NCI-H748 (cell line): ENCODE measurements at regions not wholly inside any gene's neighbourhood (a gene's known extent, or its start where the extent isn't known, plus 50 kb on each side); places are given as distances from the start of the nearest gene placed in this dataset.

Source experiments
- DNase-seq: peaks from one replicate; lab custom pipeline; 2025; ENCODE audit not compliant: unreplicated experiment; lab: John Stamatoyannopoulos, UW

DNA sequence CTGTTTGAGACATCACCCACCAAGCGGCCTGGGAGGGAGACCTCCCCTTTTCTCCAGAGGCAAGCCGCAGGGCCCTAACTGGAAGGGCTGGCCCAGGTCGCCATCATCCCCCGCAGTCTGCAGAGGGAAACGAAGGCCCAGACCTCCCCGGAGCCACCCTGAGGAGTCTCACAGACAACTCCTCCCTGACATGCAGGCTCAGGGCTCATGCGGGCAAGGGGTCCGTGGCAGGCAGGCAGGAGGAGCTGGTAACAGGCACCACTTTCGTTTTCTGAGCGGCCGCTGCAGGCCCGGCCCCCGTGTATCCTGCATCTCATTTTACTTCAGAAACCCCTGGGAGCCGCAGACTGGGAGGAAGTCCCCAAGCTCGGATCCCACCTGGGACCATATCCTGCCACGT lies 192.0 kb upstream of the PPP1R26 start:
- no peak for DNase-seq

- no peak for DNase-seq
These were observed 191.5 kb upstream of the PPP1R26 start for GRCh38 chr9:135288054-135288453.

DNA sequence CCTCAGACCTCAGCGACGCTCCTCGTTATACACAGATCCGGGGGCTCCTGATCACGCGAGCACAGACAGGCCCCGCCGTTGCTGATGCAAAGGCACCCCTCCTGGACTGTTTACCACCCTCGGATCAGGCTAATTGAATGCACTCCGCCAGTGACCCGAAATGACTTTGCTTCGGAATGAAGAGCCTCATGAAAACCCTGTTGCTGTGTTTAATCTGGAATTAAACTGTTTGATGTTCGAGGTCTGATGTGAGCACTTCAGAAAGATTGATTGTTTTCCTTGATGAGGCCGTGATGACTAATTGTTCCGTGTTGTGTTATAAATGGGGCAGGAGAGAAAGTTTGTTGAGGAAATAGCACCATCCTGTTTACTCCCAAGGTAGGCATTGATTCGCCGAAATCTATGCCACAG lies 190.5 kb upstream of the PPP1R26 start:
- no peak for DNase-seq

DNA sequence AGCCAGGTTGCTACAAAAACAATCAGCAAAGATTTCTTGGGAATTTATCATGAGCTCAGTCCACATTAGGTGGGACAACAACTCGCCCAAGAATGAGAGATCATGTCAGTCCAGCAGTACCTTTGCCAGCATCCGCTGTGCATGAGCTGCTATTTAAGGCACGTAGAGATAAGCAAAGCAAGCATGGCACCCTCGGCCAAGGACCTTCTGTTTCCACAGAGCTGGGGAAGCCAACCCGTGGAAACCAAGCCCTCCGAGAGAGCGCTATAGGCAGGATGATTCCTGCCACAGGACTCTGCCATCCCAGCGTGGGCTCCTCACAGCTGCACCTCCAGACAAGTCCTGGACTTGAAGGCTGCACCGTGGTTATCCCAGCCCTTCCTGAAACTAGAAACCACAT lies 189.5 kb upstream of the PPP1R26 start:
- no peak for DNase-seq

GRCh38 chr9:135290566-135290965 lies 189.0 kb upstream of the PPP1R26 start:
- no peak for DNase-seq

GRCh38 chr9:135291165-135291564 lies 188.4 kb upstream of the PPP1R26 start:
- DNase-seq, result no peak

DNA sequence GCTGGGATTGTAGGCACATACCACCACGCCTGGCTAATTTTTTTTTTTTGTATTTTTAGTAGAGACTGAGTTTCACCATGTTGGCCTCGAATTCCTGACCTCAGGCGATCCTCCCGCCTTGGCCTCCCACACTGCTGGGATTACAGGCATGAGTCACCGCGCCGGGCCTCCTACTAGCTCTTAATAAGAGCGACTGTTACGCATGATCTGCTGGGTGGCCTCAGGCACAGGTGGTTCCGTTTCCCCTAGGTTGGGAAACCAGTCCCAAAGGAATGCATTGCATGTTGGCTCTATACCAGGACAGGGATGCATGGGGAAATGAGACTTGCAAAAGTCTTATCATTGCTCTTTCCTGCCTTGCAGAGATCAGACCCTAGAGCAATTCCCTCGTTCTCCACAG lies 184.7 kb upstream of the PPP1R26 start:
- DNase-seq, result no peak

DNA sequence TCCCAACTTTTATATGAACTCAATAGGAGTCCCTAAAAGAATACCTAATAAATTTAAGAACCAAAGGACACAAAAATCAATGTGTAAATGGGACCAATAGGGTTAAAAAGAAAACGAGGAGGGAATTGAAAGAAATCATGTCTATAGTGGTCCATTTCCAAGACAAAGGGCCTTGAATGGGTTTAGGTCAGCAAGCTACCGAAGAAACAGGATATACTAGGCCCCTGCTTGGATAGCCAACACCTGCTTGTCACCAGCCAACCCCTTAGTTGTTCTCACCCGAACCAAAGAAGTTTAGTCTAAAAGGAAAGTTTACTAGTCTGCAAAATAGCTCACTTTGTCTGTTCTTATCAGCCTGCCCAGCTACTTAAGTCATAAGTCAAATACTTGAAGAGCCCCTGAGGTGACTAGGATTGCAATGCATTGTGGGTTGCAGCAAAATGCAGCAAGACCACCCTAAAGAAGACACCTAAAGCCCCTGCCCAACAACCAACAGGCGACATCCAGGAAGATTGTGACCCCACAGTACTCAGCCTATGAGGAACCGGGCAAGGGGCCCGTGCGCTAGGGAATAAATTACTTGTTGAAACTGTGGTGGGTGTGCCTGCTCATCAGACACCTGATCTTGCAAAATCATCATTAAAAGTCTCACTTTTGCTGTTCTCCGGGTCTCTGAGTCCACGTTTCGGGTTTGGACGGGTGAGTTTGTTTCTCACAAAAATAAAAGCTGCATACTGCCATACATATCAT lies 183.9 kb upstream of the PPP1R26 start:
- DNase-seq, result no peak

GRCh38 chr9:135296735-135297455 lies 182.7 kb upstream of the PPP1R26 start:
- DNase-seq, result no peak

DNA sequence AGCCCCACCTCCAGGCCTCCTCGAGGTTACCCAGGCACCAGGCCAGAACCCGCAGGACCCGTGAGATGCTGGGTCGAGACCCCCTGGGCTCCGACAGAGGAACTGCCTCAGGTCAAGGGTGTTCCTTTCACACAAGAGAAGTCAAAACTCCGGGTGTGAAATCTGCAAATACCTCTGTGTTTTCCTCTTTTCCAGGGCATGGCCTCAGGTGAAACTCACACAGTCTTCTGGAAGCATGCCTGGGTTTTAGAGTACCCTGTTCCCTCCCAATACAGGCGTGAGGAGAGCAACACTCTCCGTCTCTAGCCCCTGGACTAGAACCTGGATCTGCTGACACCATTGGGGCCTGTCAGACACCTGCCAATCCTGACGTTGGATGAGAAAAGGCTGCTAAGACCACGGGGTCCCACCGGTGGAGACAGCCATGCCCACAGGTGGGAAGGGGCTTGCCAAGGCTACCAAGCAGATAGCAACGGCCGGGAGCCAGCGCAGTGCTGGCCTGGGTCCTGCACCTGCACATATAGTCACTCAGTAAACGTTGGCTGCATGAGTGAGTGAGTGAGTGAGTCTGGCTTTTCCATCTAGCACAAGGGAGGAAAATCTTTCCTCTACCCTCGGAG lies 182.0 kb upstream of the PPP1R26 start:
- DNase-seq, result no peak

GRCh38 chr9:135299239-135299590 lies 180.4 kb upstream of the PPP1R26 start:
- no peak for DNase-seq

DNA sequence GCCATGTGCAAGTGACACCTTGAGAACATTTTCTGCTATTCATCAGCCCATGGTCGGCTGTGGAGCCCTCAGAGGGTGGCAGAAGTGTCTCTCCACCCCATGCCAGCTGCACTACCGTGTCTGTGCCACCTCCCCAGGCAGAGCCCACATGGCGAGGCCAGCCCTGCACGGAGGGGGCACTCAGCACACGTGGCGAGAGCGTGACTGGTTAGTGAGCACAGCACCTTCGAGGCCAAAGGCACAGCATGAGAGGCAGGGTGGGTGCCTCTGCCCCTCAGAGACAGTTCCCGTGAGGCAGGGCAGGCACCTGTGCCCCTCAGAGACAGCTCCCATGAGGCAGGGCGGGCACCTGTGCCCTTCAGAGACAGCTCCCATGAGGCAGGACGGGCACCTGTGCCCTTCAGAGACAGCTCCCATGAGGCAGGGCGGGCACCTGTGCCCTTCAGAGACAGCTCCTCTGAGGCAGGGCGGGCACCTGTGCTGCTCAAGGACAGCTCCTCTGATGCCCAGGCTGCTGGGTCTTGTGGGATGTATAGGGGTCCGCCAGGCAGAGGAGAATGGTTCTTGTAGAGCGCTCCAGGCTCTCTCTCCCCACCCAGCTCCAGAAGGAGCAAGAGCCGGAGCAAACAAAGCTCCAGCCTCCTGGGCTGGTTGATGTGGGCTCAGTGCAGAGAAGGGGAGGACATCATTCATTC lies 179.8 kb upstream of the PPP1R26 start:
- no peak for DNase-seq

GRCh38 chr9:135300346-135301141 lies 179.0 kb upstream of the PPP1R26 start:
- DNase-seq, result no peak

GRCh38 chr9:135301271-135302263 lies 178.0 kb upstream of the PPP1R26 start:
- no peak for DNase-seq

- no peak for DNase-seq
These were observed 177.0 kb upstream of the PPP1R26 start for GRCh38 chr9:135302329-135303279.

DNA sequence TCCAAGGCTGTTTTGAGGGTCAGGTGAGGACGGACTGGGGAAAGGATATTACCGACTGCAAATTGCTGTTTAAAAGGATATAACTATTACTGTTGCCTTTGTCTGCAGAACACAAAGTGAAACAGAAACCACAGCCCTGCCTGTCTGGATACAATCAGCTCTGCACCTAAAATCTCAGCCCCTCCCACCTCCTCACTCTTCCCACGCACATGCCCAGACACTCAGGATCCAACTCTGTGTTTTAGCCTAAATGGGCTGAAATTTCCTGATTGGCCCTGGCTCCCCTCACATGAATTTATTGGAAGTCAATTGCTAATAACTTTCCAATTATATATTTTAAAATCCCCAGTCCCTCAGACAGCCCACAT lies 176.3 kb upstream of the PPP1R26 start:
- DNase-seq, result no peak

DNA sequence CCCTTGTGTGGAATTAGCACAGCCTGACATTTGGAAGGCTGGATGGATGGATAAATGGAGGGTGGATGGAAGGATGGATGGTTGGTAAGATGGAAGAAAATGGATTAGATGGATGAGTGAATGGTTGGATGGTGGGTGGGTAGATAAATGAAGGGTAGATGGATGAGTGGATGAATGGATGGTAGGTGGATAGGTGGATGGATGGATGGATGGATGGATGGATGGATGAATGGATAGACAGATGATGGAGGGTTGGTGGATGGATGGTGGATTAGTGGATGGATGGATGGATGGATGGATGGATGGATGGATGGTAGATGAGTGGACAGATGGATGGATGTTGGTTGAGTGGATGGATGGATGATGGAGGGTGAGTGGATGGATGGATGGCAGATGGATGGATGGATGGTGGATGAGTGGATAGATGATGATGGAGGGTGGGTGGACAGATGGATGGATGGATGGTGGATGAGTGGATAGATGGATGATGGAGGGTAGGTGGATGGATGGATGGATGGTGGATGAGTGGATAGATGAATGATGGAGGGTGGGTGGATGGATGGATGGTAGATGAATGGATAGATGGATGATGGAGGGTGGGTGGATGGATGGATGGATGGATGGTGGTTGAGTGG lies 175.6 kb upstream of the PPP1R26 start:
- DNase-seq, result no peak

GRCh38 chr9:135304886-135305285 lies 174.7 kb upstream of the PPP1R26 start:
- DNase-seq, result no peak
